SU-DHL-6 (cell line): ENCODE measurements at regions not wholly inside any gene's neighbourhood (a gene's known extent, or its start where the extent isn't known, plus 50 kb on each side); places are given as distances from the start of the nearest gene placed in this dataset.

ENCODE experiments used
- H2AFZ ChIP-seq: fragments of 200-600 bp; sonication (generic); 2 replicates; pipeline ENCODE4 v1.6.1; 2014; ENCODE audit warnings: low read depth, mild to moderate bottlenecking, moderate library complexity, mixed read lengths, antibody characterized with exemption, low read length; ENCODE audit not compliant: severe bottlenecking
- H3F3A ChIP-seq: fragments of 200-600 bp; shearing (Covaris generic); 2 replicates; pipeline ENCODE4 v1.6.0; 2016; ENCODE audit warnings: antibody characterized with exemption, mild to moderate bottlenecking; ENCODE audit not compliant: insufficient read depth
- H3K27ac ChIP-seq: fragments of 200-600 bp; sonication (generic); 2 replicates; pipeline ENCODE4 v1.5.1; 2016; ENCODE audit warnings: low read depth, mild to moderate bottlenecking, low read length, moderate library complexity, mixed read lengths
- H3K27me3 ChIP-seq: fragments of 200-600 bp; sonication (generic), shearing (Covaris generic); 2 replicates; pipeline ENCODE4 v1.6.0; 2014; ENCODE audit warnings: mild to moderate bottlenecking, low read length
- H3K36me3 ChIP-seq: fragments of 200-600 bp; sonication (generic); 2 replicates; pipeline ENCODE4 v1.6.1; 2014; ENCODE audit warnings: mild to moderate bottlenecking, low read length, mixed read lengths
- H3K4me2 ChIP-seq: fragments of 300-600, 200-600 bp; shearing (Covaris generic), sonication (generic); 2 replicates; pipeline ENCODE4 v1.6.0; 2014; ENCODE audit warnings: low read length, low read depth, mild to moderate bottlenecking; ENCODE audit not compliant: poor library complexity, severe bottlenecking
- H3K4me3 ChIP-seq: fragments of 200-600 bp; sonication (generic); 2 replicates; pipeline ENCODE4 v1.5.1; 2014; ENCODE audit warnings: antibody characterized with exemption, low read length, mild to moderate bottlenecking, mixed read lengths; ENCODE audit not compliant: insufficient read depth, poor library complexity, severe bottlenecking
- H3K79me2 ChIP-seq: fragments of 200-600 bp; sonication (generic); 2 replicates; pipeline ENCODE4 v1.6.1; 2014; ENCODE audit warnings: mild to moderate bottlenecking, low read length, moderate library complexity; ENCODE audit not compliant: insufficient read depth
- H3K9ac ChIP-seq: fragments of 200-600 bp; sonication (generic); 2 replicates; pipeline ENCODE4 v1.7.0; 2014; ENCODE audit warnings: mild to moderate bottlenecking, low read length
- H3K9me2 ChIP-seq: fragments of 200-600 bp; sonication (generic); replicated peaks from 2 replicates; pipeline ENCODE4 v1.6.1; 2014; ENCODE audit warnings: low read length; ENCODE audit not compliant: insufficient read depth
- H3K9me3 ChIP-seq: fragments of 200-600 bp; sonication (generic); 2 replicates; pipeline ENCODE4 v1.6.1; 2014; ENCODE audit warnings: low read length, mixed read lengths; ENCODE audit not compliant: insufficient read depth
- H4K20me1 ChIP-seq: fragments of 200-600 bp; sonication (generic); 2 replicates; pipeline ENCODE4 v1.6.1; 2014; ENCODE audit warnings: low read depth, mild to moderate bottlenecking, antibody characterized with exemption, low read length, moderate library complexity, mixed read lengths
- EZH2phosphoT487 ChIP-seq: fragments of 200-600 bp; sonication (generic), shearing (Covaris generic); conservative IDR thresholded peaks from 2 replicates; pipeline ENCODE4 v1.6.1; 2018; ENCODE audit warnings: mild to moderate bottlenecking, antibody characterized with exemption, low read length, moderate library complexity, mixed read lengths
- TF ChIP-seq, protein P1 (sequence below): fragments of 200-600 bp; sonication (generic); IDR thresholded peaks from one replicate; pipeline ENCODE4 v1.5.1; 2017; ENCODE audit warnings: antibody characterized with exemption, mild to moderate bottlenecking, low read length, moderate library complexity; ENCODE audit not compliant: insufficient read depth, poor library complexity, severe bottlenecking

DNA sequence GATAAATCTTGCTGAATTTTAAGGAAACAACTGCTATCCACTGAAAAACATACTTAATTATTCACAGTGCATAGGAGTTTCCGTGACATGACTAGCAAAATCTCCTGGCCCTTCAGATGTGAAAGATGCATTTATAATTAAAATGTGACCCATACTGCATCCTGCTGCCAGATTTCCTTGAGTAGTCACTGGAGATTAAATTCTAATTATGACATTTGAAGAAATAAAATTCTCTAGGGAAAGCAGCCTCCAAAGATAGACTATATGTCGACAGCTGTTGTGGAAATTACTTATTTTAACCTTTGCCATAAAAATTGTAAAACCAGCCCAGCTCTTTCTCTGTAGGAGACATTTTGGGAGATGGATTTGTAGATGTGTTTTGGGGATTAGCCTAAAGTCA lies 193.6 kb upstream of the SMC2 start:
- Histone ChIP-seq H3K9me3 (no peaks in the 10 kb centered on the region), H3K9me2 (no peaks in the 10 kb centered on the region), H3K79me2 (no peaks in the 10 kb centered on the region), H3K27me3 (no peaks in the 10 kb centered on the region), H2AFZ (no peak overlapping the region), H3F3A (no peaks in the 10 kb centered on the region), H3K4me3 (no peak overlapping the region), H3K4me2 (no peak overlapping the region), H3K9ac (no peak overlapping the region), H4K20me1 (no peaks in the 10 kb centered on the region), H3K27ac (no peak overlapping the region), H3K36me3 (no peaks in the 10 kb centered on the region)
- no peak for TF ChIP-seq EZH2phosphoT487
- TF ChIP-seq, protein P1, sequence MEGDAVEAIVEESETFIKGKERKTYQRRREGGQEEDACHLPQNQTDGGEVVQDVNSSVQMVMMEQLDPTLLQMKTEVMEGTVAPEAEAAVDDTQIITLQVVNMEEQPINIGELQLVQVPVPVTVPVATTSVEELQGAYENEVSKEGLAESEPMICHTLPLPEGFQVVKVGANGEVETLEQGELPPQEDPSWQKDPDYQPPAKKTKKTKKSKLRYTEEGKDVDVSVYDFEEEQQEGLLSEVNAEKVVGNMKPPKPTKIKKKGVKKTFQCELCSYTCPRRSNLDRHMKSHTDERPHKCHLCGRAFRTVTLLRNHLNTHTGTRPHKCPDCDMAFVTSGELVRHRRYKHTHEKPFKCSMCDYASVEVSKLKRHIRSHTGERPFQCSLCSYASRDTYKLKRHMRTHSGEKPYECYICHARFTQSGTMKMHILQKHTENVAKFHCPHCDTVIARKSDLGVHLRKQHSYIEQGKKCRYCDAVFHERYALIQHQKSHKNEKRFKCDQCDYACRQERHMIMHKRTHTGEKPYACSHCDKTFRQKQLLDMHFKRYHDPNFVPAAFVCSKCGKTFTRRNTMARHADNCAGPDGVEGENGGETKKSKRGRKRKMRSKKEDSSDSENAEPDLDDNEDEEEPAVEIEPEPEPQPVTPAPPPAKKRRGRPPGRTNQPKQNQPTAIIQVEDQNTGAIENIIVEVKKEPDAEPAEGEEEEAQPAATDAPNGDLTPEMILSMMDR, result no peak

DNA sequence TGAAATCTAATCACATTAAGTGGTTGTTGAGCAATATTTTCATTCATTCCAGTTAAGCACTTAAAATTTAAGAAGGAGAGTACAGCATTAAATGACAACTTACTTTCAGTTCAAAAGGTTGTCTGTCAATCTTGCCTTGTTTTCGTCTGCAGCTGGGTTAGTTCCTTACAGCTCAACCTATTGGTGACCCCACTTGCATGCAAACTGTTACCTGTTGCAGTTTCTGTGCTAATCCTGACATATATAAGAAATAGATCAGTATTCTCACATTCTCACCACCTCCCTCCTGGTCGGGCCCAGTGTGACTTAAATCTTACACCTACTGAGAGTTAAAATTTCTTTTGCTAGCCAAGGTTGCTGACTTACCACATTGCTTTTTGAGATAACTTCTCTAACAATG lies 191.8 kb upstream of the SMC2 start:
- Histone ChIP-seq H3K27me3 (no peaks in the 10 kb centered on the region), H3K79me2 (no peaks in the 10 kb centered on the region), H3F3A (no peaks in the 10 kb centered on the region), H3K9ac (no peak overlapping the region), H2AFZ (no peak overlapping the region), H3K36me3 (no peaks in the 10 kb centered on the region), H3K4me3 (no peak overlapping the region), H3K9me3 (no peaks in the 10 kb centered on the region), H3K27ac (no peak overlapping the region), H3K9me2 (no peaks in the 10 kb centered on the region), H3K4me2 (no peak overlapping the region), H4K20me1 (no peaks in the 10 kb centered on the region)
- TF ChIP-seq, protein P1, result no peak
- TF ChIP-seq EZH2phosphoT487, result no peak

DNA sequence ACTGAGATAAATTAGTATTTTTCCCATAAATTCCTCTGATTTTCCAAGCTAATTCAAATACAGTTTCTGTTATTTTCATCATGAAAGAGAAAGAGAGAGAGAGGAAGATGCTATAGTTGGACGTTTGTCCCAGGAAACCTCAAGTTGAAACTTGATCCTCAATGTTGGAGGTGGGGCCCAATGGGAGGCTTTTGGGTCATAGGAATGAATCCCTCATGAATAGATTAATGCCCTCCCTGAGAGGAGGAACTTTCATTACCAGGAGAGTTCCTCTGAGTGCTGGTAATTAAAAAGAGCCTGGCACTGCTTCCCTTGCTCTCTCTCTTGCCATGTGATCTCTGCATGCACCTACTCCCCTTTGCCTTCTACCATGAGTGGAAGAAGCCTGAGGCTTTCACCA lies 189.9 kb upstream of the SMC2 start:
- Histone ChIP-seq H2AFZ (no peak overlapping the region), H3K9me2 (no peaks in the 10 kb centered on the region; the same call in 1 of the 2 replicates), H3K79me2 (no peaks in the 10 kb centered on the region), H3K27ac (no peak overlapping the region), H3F3A (no peaks in the 10 kb centered on the region), H3K9ac (no peak overlapping the region), H3K36me3 (no peaks in the 10 kb centered on the region), H3K4me2 (no peak overlapping the region), H3K9me3 (no peaks in the 10 kb centered on the region), H3K27me3 (no peaks in the 10 kb centered on the region), H4K20me1 (no peaks in the 10 kb centered on the region), H3K4me3 (no peak overlapping the region)
- TF ChIP-seq, protein P1, result no peak
- no peak for TF ChIP-seq EZH2phosphoT487

DNA sequence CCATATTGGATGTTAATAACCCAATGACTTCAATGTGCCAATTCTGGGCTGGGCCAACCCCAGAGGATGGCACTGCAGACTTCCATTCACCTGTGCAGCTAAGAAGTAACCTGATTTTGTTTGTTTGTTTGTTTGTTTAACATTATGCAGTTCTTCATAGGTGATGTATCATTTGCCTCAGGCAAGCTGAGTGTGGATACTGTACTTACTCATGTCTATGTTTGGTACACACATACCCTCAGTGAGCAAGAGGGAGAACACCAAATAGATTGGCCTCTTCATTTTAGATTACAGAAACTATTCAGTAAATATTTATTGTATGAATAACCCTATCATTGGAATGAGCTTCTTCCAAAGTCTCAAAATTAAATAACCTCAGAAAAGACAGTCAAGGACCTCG lies 180.2 kb upstream of the SMC2 start:
- H3K36me3 ChIP-seq, result no peaks in the 10 kb centered on the region
- H3K79me2 ChIP-seq, result no peaks in the 10 kb centered on the region
- no peaks in the 10 kb centered on the region for H3F3A ChIP-seq
- no peak overlapping the region for H3K27ac ChIP-seq
- no peaks in the 10 kb centered on the region for H4K20me1 ChIP-seq
- no peaks in the 10 kb centered on the region; the same call in 1 of the 2 replicates for H3K9me2 ChIP-seq
- no peak overlapping the region for H3K4me3 ChIP-seq
- no peak overlapping the region for H2AFZ ChIP-seq
- H3K9ac ChIP-seq, result no peak overlapping the region
- no peaks in the 10 kb centered on the region for H3K27me3 ChIP-seq
- TF ChIP-seq EZH2phosphoT487, result no peak
- TF ChIP-seq, protein P1, result no peak
- no peaks in the 10 kb centered on the region for H3K9me3 ChIP-seq
- no peak overlapping the region for H3K4me2 ChIP-seq
